ENCODE measurements at regions not wholly inside any gene's neighbourhood (a gene's known extent, or its start where the extent isn't known, plus 50 kb on each side); places are given as distances from the start of the nearest gene placed in this dataset.

- Histone ChIP-seq H3K4me1 (no peaks in the 10 kb centered on the region), H3K27ac (no peak overlapping the region), H3K9me3 (no peaks in the 10 kb centered on the region), H3K36me3 (no peaks in the 10 kb centered on the region), H3K27me3 (no peaks in the 10 kb centered on the region), H3K4me3 (no peak overlapping the region)
- no peak for DNase-seq (ENCODE audit: low spot score in 2 of 2)
- intact Hi-C loops (cut with DNase I), result no loop called here
- TF ChIP-seq CTCF (IDR thresholded peaks at IDR 0.05), result no peak
Measured at GRCh38 chr4:151530783-151531182, 121.8 kb downstream of the FHIP1A start.

GRCh38 chr4:151532001-151532708 is 123.2 kb downstream of the FHIP1A start:
- intact Hi-C loops (cut with DNase I), result no loop called here
- Histone ChIP-seq H3K27me3 (no peaks in the 10 kb centered on the region), H3K36me3 (no peaks in the 10 kb centered on the region), H3K4me1 (no peaks in the 10 kb centered on the region), H3K27ac (no peak overlapping the region), H3K4me3 (no peak overlapping the region), H3K9me3 (no peaks in the 10 kb centered on the region)
- DNase-seq (ENCODE audit: low spot score in 2 of 2), result no peak
- TF ChIP-seq CTCF (IDR thresholded peaks at IDR 0.05), result no peak

- no peaks in the 10 kb centered on the region for H3K27me3 ChIP-seq
- TF ChIP-seq CTCF (IDR thresholded peaks at IDR 0.05), result no peak
Measured at GRCh38 chr4:151534195-151534594, 125.2 kb downstream of the FHIP1A start.

GRCh38 chr4:151535366-151535765 is 126.4 kb downstream of the FHIP1A start:
- TF ChIP-seq CTCF (IDR thresholded peaks at IDR 0.05), result no peak
- intact Hi-C loops (cut with DNase I), result no loop called here
- DNase-seq (ENCODE audit: low spot score in 2 of 2), result no peak
- Histone ChIP-seq H3K9me3 (no peaks in the 10 kb centered on the region), H3K4me1 (no peaks in the 10 kb centered on the region), H3K4me3 (no peak overlapping the region), H3K27ac (no peak overlapping the region), H3K27me3 (no peaks in the 10 kb centered on the region), H3K36me3 (no peaks in the 10 kb centered on the region)

More at GRCh38 chr4:151534195-151534594, 125.2 kb downstream of the FHIP1A start:
- no peak for DNase-seq (ENCODE audit: low spot score in 2 of 2)
- Histone ChIP-seq H3K27ac (no peak overlapping the region), H3K4me1 (no peaks in the 10 kb centered on the region), H3K36me3 (no peaks in the 10 kb centered on the region), H3K9me3 (no peaks in the 10 kb centered on the region), H3K4me3 (no peak overlapping the region)
- intact Hi-C loops (cut with DNase I), result no loop called here

- H3K4me3 ChIP-seq, result no peak overlapping the region
- H3K27me3 ChIP-seq, result no peaks in the 10 kb centered on the region
- H3K4me1 ChIP-seq, result no peaks in the 10 kb centered on the region
- no peak overlapping the region for H3K27ac ChIP-seq
- TF ChIP-seq CTCF (IDR thresholded peaks at IDR 0.05), result no peak
- intact Hi-C loops (cut with DNase I), result no loop called here
- H3K9me3 ChIP-seq, result no peaks in the 10 kb centered on the region
- no peaks in the 10 kb centered on the region for H3K36me3 ChIP-seq
- DNase-seq (ENCODE audit: low spot score in 2 of 2), result no peak
Measured at GRCh38 chr4:151537687-151538086, 128.7 kb downstream of the FHIP1A start.

GRCh38 chr4:151538963-151539362 is 130.0 kb downstream of the FHIP1A start:
- Histone ChIP-seq H3K9me3 (no peaks in the 10 kb centered on the region), H3K4me1 (no peaks in the 10 kb centered on the region), H3K27ac (no peak overlapping the region), H3K27me3 (no peaks in the 10 kb centered on the region), H3K36me3 (no peaks in the 10 kb centered on the region), H3K4me3 (no peak overlapping the region)
- intact Hi-C loops (cut with DNase I), result no loop called here
- no peak for DNase-seq (ENCODE audit: low spot score in 2 of 2)
- TF ChIP-seq CTCF (IDR thresholded peaks at IDR 0.05), result no peak
